Right lobe of liver (tissue), 4 donors: ENCODE measurements at regions not wholly inside any gene's neighbourhood (a gene's known extent, or its start where the extent isn't known, plus 50 kb on each side); places are given as distances from the start of the nearest gene placed in this dataset.

Experiments
- CTCF ChIP-seq, 4 donors: fragments of 200-600 bp in 3 of 4; fragments of 450-650 bp in 1 of 4; IDR thresholded peaks; one replicate each; pipeline versions ENCODE4 v1.5.1 to v1.8.0; 2016 to 2022; ENCODE audit warnings: antibody characterized with exemption in 4 of 4, mild to moderate bottlenecking in 2 of 4
- POLR2A ChIP-seq: fragments of 450-650 bp; IDR thresholded peaks from one replicate; pipeline ENCODE4 v1.6.1; 2017; ENCODE audit warnings: antibody characterized with exemption, mild to moderate bottlenecking
- donor health status: DM: no; HTN: no; CAD: no.
- donor health status: DM: no; HTN: no; CAD: no.
- donor health status: DM: no; HTN: yes; CAD: no.

GRCh38 chr4:156242390-156242789 is 288.7 kb upstream of the CTSO start:
- TF ChIP-seq CTCF (IDR thresholded peaks at IDR 0.05), result no peak
- TF ChIP-seq POLR2A, result no peak
